Endodermal cell (in vitro differentiated cells): ENCODE measurements at regions not wholly inside any gene's neighbourhood (a gene's known extent, or its start where the extent isn't known, plus 50 kb on each side); places are given as distances from the start of the nearest gene placed in this dataset.

Experiments
- DNase-seq: peaks from one replicate; pipeline ENCODE4 v3.0.0-alpha.2; 2017
- H3K27ac ChIP-seq: 2 replicates; pipeline ENCODE4 v1.5.1; 2013; ENCODE audit warnings: mild to moderate bottlenecking, low read depth, low read length, moderate library complexity
- H3K27me3 ChIP-seq: 2 replicates; pipeline ENCODE4 v1.6.1; 2013; ENCODE audit warnings: mild to moderate bottlenecking, low read length, moderate library complexity; ENCODE audit not compliant: insufficient read depth, control insufficient read depth, poor library complexity, severe bottlenecking
- H3K36me3 ChIP-seq: 2 replicates; pipeline ENCODE4 v1.7.0; 2013; ENCODE audit warnings: mild to moderate bottlenecking, low read length, moderate library complexity; ENCODE audit not compliant: control insufficient read depth, insufficient read depth
- H3K4me1 ChIP-seq: one replicate; pipeline ENCODE4 v1.7.0; 2013; ENCODE audit warnings: low read length; ENCODE audit not compliant: control insufficient read depth, insufficient read depth
- H3K4me3 ChIP-seq: 2 replicates; pipeline ENCODE4 v1.5.1; 2013; ENCODE audit warnings: mild to moderate bottlenecking, low read length, moderate library complexity
- H3K9ac ChIP-seq: 2 replicates; pipeline ENCODE4 v1.6.1; 2013; ENCODE audit warnings: mild to moderate bottlenecking, low read length, moderate library complexity; ENCODE audit not compliant: poor library complexity, severe bottlenecking; ENCODE audit errors: extremely low read depth
- H3K9me3 ChIP-seq: 2 replicates; pipeline ENCODE4 v1.6.1; 2013; ENCODE audit warnings: mild to moderate bottlenecking, low read length, moderate library complexity; ENCODE audit not compliant: control insufficient read depth
- H3K27ac Mint-ChIP-seq: 2 replicates; pipeline ENCODE4 v1.8.0; 2020; ENCODE audit warnings: mixed read lengths
- H3K27me3 Mint-ChIP-seq: 2 replicates; pipeline ENCODE4 v1.8.0; 2021; ENCODE audit warnings: mild to moderate bottlenecking, mixed read lengths; ENCODE audit not compliant: insufficient read depth
- H3K36me3 Mint-ChIP-seq: 2 replicates; pipeline ENCODE4 v1.8.0; 2020; ENCODE audit warnings: low read depth, mixed read lengths
- H3K4me1 Mint-ChIP-seq: 2 replicates; pipeline ENCODE4 v1.8.0; 2020; ENCODE audit warnings: mixed read lengths
- H3K4me3 Mint-ChIP-seq: 2 replicates; pipeline ENCODE4 v1.8.0; 2020; ENCODE audit warnings: mild to moderate bottlenecking, moderate library complexity, mixed read lengths
- H3K9me3 Mint-ChIP-seq: 2 replicates; pipeline ENCODE4 v1.8.0; 2020; ENCODE audit warnings: mild to moderate bottlenecking, mixed read lengths
- WGBS, 2 experiments: methylation state at CpG; one replicate each; pipeline versions ENCODE4 v1.1.5 to v1.1.7; 2013; ENCODE audit warnings: missing lambda C conversion rate in 2 of 2, mixed read lengths in 1 of 2; ENCODE audit not compliant: insufficient coverage in 1 of 2, insufficient read length in 1 of 2; 5-methylcytosine and 5-hydroxymethylcytosine counted together
- TF ChIP-seq, protein P1 (sequence below): fragments of 200-600 bp; sonication (generic); conservative IDR thresholded peaks from 2 replicates; pipeline ENCODE4 v1.5.0; 2021; ENCODE audit warnings: antibody characterized with exemption, mild to moderate bottlenecking

- no peaks in the 10 kb centered on the region for H3K9me3 Mint-ChIP-seq
- H3K4me3 Mint-ChIP-seq, result no peak overlapping the region
- no peak for DNase-seq
- Histone ChIP-seq H3K4me3 (no peak overlapping the region), H3K9ac (no peak overlapping the region), H3K27ac (no peak overlapping the region), H3K36me3 (no peaks in the 10 kb centered on the region), H3K9me3 (peaks cover 3% of the 10 kb centered on the region), H3K4me1 (no peaks in the 10 kb centered on the region), H3K27me3 (no peaks in the 10 kb centered on the region)
- TF ChIP-seq, protein P1, sequence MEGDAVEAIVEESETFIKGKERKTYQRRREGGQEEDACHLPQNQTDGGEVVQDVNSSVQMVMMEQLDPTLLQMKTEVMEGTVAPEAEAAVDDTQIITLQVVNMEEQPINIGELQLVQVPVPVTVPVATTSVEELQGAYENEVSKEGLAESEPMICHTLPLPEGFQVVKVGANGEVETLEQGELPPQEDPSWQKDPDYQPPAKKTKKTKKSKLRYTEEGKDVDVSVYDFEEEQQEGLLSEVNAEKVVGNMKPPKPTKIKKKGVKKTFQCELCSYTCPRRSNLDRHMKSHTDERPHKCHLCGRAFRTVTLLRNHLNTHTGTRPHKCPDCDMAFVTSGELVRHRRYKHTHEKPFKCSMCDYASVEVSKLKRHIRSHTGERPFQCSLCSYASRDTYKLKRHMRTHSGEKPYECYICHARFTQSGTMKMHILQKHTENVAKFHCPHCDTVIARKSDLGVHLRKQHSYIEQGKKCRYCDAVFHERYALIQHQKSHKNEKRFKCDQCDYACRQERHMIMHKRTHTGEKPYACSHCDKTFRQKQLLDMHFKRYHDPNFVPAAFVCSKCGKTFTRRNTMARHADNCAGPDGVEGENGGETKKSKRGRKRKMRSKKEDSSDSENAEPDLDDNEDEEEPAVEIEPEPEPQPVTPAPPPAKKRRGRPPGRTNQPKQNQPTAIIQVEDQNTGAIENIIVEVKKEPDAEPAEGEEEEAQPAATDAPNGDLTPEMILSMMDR, result no peak
- H3K4me1 Mint-ChIP-seq, result peaks cover 6% of the 10 kb centered on the region
- no peaks in the 10 kb centered on the region for H3K36me3 Mint-ChIP-seq
- H3K27me3 Mint-ChIP-seq, result no peaks in the 10 kb centered on the region
- 91 to 100% methylated on average over 1 of the region's 1 CpG for WGBS, 2 experiments
- H3K27ac Mint-ChIP-seq, result no peak overlapping the region
These were observed 234.6 kb upstream of the MIR17HG start for GRCh38 chr13:91112924-91113277.

GRCh38 chr13:91115776-91116175, 231.7 kb upstream of the MIR17HG start:
- Histone ChIP-seq H3K4me3 (no peak overlapping the region), H3K9ac (no peak overlapping the region), H3K36me3 (no peaks in the 10 kb centered on the region), H3K27ac (no peak overlapping the region), H3K9me3 (no peaks in the 10 kb centered on the region), H3K4me1 (no peaks in the 10 kb centered on the region), H3K27me3 (no peaks in the 10 kb centered on the region)
- no peaks in the 10 kb centered on the region for H3K27me3 Mint-ChIP-seq
- 87 to 93% methylated on average over 1 of the region's 1 CpG for WGBS, 2 experiments
- no peak for DNase-seq
- H3K27ac Mint-ChIP-seq, result no peak overlapping the region
- no peaks in the 10 kb centered on the region for H3K9me3 Mint-ChIP-seq
- H3K4me3 Mint-ChIP-seq, result no peak overlapping the region
- H3K36me3 Mint-ChIP-seq, result no peaks in the 10 kb centered on the region
- H3K4me1 Mint-ChIP-seq, result peaks cover 6% of the 10 kb centered on the region
- TF ChIP-seq, protein P1, result no peak

GRCh38 chr13:91117351-91117750, 230.1 kb upstream of the MIR17HG start:
- Histone ChIP-seq H3K9ac (no peak overlapping the region), H3K36me3 (no peaks in the 10 kb centered on the region), H3K4me3 (no peak overlapping the region), H3K4me1 (no peaks in the 10 kb centered on the region), H3K27ac (no peak overlapping the region), H3K27me3 (no peaks in the 10 kb centered on the region), H3K9me3 (no peaks in the 10 kb centered on the region)
- Mint-ChIP-seq H3K9me3 (no peaks in the 10 kb centered on the region), H3K4me1 (no peaks in the 10 kb centered on the region), H3K27ac (no peak overlapping the region), H3K27me3 (no peaks in the 10 kb centered on the region), H3K4me3 (no peak overlapping the region), H3K36me3 (no peaks in the 10 kb centered on the region)
- TF ChIP-seq, protein P1, result no peak
- DNase-seq, result no peak
- 92% methylated on average over 2 of the region's 2 CpGs; no CpG with 5 or more reads in 1 of the 2 experiments for WGBS, 2 experiments
